Endothelial cell of umbilical vein (primary cell): ENCODE measurements at regions not wholly inside any gene's neighbourhood (a gene's known extent, or its start where the extent isn't known, plus 50 kb on each side); places are given as distances from the start of the nearest gene placed in this dataset.

Source experiments
- EZH2 ChIP-seq: IDR thresholded peaks from 2 replicates; pipeline ENCODE4 v1.6.1; 2012; ENCODE audit warnings: borderline replicate concordance, low read depth, mild to moderate bottlenecking, moderate library complexity, low read length, inconsistent platforms; ENCODE audit not compliant: severe bottlenecking
- FOS ChIP-seq: IDR thresholded peaks from 2 replicates; pipeline ENCODE4 v1.6.1; 2011; ENCODE audit warnings: mild to moderate bottlenecking, low read length, moderate library complexity, borderline replicate concordance; ENCODE audit not compliant: insufficient read depth
- GATA2 ChIP-seq: IDR thresholded peaks from 2 replicates; pipeline ENCODE4 v1.7.0; 2011; ENCODE audit warnings: low read depth, mild to moderate bottlenecking, moderate library complexity, mixed read lengths, low read length; ENCODE audit not compliant: insufficient read length, insufficient read depth
- JUN ChIP-seq: IDR thresholded peaks from 2 replicates; pipeline ENCODE4 v1.6.1; 2011; ENCODE audit warnings: borderline replicate concordance, low read depth; ENCODE audit not compliant: insufficient read length, insufficient read depth
- MYC ChIP-seq: IDR thresholded peaks from one replicate; pipeline ENCODE4 v1.6.1; 2011; ENCODE audit warnings: mild to moderate bottlenecking, low read depth, low read length
- POLR2A ChIP-seq: IDR thresholded peaks from 2 replicates; pipeline ENCODE4 v1.6.1; 2012; ENCODE audit warnings: low read depth, mild to moderate bottlenecking, control low read depth, low read length
- POLR2AphosphoS5 ChIP-seq: IDR thresholded peaks from 2 replicates; pipeline ENCODE4 v1.6.1; 2012; ENCODE audit warnings: low read depth, mild to moderate bottlenecking, control low read depth, low read length, moderate library complexity; ENCODE audit not compliant: insufficient read depth
- TF ChIP-seq, protein P1 (sequence below), 2 donors: IDR thresholded peaks; 1 replicate in 1 of 2; 2 replicates in 1 of 2; pipeline ENCODE4 v1.5.1; 2011; ENCODE audit warnings: low read length in 2 of 2, mild to moderate bottlenecking in 2 of 2, moderate library complexity in 2 of 2, control low read depth in 1 of 2, inconsistent platforms in 1 of 2, low read depth in 1 of 2; ENCODE audit not compliant: insufficient read depth in 1 of 2; ENCODE audit errors: extremely low read depth in 1 of 2
- TF ChIP-seq, protein P2 (sequence below): IDR thresholded peaks from 2 replicates; pipeline ENCODE4 v1.6.1; 2011; ENCODE audit not compliant: insufficient read depth, insufficient read length

DNA sequence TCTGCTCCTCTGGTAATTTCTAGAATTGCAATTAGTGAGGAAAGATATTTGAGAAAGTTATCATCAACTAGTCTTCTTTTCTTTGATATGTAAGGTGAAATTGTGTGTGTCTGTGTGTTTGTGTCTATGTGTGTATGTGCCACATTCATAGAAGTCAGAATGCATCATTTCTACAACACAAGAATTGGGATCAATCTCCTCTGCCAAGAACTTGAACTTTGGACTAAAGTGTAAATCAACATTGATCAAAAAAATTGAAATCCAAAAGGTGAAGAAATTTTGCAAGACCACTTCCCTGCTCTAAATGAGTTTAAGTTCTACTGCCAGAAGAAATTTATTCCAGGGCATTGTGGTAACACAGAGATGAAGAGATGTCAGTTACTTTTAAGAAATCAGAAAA is 1072.8 kb downstream of the GRM8 start:
- TF ChIP-seq, protein P1, sequence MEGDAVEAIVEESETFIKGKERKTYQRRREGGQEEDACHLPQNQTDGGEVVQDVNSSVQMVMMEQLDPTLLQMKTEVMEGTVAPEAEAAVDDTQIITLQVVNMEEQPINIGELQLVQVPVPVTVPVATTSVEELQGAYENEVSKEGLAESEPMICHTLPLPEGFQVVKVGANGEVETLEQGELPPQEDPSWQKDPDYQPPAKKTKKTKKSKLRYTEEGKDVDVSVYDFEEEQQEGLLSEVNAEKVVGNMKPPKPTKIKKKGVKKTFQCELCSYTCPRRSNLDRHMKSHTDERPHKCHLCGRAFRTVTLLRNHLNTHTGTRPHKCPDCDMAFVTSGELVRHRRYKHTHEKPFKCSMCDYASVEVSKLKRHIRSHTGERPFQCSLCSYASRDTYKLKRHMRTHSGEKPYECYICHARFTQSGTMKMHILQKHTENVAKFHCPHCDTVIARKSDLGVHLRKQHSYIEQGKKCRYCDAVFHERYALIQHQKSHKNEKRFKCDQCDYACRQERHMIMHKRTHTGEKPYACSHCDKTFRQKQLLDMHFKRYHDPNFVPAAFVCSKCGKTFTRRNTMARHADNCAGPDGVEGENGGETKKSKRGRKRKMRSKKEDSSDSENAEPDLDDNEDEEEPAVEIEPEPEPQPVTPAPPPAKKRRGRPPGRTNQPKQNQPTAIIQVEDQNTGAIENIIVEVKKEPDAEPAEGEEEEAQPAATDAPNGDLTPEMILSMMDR (IDR thresholded peaks at IDR 0.05; ENCODE audit: extremely low read depth in 1 of 2, insufficient read depth in 1 of 2, low read depth in 1 of 2, low read length in 2 of 2): no peak
- TF ChIP-seq POLR2A (no peak), EZH2 (no peak), MYC (no peak), JUN (no peak), POLR2AphosphoS5 (no peak), GATA2 (no peak), FOS (no peak)
- TF ChIP-seq, protein P2, sequence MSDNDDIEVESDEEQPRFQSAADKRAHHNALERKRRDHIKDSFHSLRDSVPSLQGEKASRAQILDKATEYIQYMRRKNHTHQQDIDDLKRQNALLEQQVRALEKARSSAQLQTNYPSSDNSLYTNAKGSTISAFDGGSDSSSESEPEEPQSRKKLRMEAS: no peak
